ENCODE measurements at regions not wholly inside any gene's neighbourhood (a gene's known extent, or its start where the extent isn't known, plus 50 kb on each side); places are given as distances from the start of the nearest gene placed in this dataset.
"Not testable (repeated sequence)": the region's sequence is repeated elsewhere in the genome, so short reads cannot be mapped to it uniquely, and the experiment has no call there.

DNA sequence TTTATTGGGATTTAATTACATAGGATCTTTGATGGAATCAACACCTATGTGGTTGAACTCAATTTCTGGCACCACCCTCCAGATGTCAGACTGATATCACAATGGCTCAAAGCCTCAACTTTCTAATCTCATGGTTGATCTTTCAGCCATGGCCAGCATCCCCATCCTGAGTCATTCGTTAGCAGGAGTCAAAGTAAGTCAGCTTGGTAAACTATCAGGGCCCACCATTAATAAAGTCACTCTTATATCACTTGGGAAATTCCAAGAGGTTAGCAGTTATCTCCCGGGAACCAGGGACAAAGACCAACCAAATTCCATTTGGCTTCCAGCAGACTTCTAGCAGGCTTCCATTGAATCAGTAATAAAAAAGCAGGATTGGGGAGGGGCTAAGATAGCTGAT lies 50.7 kb upstream of the TNFSF4 start:
- no peak for DNase-seq

DNA sequence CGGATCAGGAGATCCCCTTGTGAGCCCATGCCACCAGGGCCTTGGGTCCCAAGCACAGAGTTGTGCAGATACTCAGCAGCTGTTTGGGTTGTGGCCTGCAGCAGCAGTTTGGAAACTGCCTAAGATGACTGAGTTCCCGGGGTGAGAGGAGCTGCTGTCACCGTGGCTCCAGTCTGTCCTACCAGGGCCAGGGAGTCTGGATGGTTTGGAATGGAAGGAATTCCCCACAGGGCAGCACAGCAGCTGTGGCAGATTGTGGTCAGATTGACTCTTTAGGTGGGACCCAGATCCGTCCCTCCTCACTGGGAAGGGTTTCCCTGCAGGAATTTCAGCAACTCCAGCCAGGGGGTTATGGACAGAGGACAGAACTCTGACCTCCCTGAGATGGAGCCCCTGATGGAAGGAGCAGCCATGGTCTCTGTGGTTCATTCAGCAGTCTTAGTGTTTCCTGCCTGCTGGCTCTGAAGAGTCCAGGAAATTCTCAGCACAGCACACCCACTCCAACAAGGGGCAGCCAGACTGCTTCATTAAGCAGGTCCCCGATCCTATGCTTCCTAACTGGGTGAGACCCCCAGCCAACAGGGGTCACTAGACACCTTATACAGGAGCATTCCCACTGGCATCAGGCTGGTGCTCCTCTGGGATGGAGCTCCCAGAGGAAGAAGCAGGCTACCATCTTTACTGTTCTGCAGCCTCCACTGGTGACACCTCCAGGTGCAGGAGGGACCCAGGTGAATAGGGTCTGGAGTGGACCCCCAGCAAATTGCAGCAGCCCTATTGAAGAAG lies 51.5 kb upstream of the TNFSF4 start:
- no peak for DNase-seq

DNA sequence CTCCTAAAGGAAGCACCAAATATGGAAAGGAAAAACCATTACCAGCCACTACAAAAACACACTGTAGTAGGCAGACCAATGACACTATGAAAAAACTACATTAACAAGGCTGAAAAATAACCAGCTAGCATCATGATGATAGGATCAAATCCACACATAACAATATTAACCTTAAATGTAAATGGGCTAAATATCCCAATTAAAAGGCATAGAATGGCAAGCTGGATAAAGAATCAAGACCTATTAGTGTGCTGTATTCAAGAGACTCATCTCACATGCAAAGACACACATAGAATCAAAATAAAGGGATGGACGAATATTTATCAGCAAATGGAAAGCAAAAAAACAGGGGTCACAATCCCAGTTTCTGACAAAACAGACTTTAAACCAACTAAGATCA lies 53.2 kb upstream of the TNFSF4 start:
- DNase-seq, result not testable (repeated sequence)

DNA sequence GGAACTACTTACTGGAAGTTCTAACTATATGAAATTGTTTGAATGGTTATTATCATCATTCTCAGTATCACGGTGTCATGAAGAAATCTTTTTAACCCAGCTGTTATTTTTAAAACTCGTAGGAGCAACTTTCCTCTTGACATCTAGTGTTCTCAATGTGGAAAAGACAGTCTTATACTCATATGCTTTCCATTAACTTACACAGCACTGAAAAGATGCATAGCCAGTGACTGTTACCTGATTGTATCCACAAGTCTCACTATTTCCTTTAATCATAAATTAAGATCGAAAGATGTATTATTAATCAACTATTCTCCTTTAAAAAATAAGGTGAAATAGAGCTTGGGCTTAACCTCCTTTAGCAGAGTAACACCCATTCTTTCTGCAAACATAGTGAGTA lies 59.7 kb upstream of the TNFSF4 start:
- DNase-seq, result no peak

DNA sequence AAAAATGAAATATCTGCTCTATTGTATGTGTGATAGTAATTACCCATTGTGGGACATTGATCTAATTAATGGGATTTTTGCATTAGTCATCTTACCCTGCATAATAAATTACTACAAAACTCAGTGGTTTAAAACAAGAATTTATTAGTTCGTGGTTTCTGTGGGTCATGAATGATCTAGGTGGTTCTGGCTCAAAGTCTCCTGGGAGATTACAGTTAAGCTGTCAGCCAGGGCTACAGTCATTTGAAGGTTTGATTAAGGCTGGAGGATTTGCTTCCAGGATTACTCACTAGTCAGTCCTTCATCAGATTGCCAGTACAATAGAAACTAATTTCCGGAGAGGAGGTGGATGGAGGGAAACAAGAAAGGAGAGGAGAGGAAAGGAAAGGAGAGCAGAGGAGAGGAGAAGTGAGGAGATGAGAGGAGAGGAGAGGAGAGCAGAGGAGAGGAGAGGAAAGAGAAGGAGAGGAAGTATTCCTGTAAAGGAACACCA lies 60.4 kb upstream of the TNFSF4 start:
- no peak for DNase-seq

DNA sequence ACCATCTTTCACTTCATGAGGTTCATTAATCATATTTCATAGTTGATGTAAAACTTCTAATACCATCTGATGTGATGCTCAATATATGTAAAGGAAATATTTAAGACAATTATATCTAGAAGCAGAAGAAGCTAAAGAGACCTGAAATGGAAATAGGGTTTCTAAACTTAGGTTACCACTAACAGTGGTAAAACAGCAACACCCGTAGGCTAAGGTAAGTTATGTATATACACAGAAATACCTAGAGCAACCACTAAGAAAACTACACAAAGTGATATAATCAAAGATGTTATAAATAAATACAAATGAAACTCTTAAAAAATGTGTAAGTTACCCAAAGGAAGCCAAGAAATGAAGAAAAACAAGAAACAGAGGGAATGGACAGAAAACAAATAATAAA lies 61.1 kb upstream of the TNFSF4 start:
- no peak for DNase-seq

DNA sequence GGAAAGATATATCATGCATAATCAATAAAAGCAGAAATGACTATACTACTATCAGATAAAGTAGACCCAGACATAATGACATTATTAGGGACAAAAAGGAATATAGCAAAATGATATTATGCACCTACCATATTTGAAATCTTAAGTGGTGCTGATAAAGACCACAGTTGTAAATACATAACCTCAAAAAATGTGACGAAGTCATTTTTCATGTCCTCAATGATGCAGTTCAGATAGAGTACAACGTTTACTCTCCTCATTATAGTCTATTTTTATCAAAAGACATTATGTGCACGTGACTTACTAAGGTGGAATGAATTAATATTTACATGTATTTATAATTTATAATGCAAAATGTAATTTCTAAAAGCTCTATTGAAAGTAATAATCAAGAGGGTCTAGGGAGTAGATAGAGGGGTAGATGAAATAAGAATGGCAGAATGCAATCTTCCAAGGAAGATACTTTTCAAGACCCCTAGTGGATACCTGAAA lies 61.7 kb upstream of the TNFSF4 start:
- no peak for DNase-seq

DNA sequence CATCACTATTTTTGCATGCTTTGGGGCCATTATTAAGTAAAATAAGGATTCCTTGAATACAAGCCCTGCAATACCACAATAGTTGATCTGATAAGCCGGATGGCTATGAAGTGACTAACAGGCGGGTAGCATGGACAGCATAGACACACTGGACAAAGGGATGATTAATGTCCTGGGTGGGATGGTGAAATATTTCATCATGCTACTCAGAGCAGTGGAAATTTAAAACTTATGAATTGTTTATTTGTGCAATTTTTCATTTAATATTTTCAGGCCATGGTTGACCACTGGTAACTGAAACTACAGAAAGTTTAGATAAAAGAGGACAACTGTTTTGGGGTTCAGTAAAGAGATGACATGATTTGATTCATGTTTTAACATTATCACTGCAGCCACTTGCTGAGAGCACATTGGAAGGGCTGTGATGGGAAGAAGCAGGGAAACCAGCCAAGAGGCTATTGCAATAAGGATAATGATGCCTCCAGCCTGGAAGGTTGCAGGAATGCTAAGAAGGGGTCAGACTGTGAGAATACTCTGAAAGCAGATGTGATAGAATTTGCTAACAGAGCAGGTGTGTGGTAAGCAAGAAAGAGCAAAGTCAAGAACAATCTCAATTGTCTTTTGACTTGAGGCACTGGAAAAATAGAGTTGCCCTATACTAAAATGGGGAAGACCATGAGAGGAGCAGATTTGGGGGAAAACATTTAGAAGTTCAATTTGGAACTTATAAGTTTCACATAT lies 62.5 kb upstream of the TNFSF4 start:
- no peak for DNase-seq

DNA sequence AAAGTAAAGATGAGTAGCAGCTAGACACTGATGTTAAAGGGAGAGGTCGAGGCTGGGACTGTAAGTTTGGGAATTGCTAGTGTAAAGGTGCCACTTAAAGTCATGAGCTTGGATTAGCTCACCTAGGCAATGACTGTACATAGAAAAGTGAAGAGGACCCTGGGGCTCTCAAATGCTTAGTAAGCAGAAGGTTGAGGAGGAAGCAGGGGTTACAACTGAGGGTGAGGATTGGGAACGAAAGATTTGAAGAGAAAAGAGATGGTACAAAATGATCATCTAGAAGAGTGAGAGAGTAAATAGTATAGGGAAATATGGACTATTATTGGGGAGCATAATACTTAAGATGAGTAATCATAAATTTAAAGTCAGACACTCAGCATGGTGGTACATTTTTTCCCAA lies 63.1 kb upstream of the TNFSF4 start:
- DNase-seq, result no peak

DNA sequence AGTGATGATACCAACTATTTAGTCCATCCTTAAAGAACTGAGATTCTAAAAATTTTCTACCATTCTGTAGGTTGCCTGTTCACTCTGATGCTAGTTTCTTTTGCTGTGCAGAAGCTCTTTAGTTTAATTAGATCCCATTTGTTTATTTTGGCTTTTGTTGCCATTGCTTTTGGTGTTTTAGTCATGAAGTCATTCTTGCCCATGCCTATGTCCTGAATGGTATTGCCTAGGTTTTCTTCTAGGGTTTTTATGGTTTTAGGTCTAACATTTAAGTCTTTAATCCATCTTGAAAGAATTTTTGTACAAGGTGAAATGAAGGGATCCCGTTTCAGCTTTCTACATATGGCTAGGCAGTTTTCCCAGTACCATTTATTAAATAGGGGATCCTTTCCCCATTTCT lies 63.9 kb upstream of the TNFSF4 start:
- not testable (repeated sequence) for DNase-seq

DNA sequence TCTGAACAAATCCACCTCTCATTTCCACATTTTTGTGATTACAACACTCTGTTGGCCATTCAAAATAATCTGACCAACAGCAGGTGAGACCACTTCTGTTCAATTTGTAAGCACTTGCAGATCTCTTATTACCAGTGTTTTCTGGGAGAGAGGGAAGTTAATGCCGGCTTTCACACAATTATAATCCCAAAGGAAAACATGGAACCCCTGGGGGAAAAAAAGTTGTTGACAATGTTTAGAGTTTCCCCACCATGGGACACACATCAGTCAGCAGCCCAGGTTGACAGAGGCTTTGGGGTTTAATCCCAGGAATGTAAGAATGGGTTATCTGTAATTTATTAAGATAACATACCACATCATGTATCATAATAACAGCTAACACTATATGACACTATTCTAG lies 68.4 kb upstream of the TNFSF4 start:
- no peak for DNase-seq

DNA sequence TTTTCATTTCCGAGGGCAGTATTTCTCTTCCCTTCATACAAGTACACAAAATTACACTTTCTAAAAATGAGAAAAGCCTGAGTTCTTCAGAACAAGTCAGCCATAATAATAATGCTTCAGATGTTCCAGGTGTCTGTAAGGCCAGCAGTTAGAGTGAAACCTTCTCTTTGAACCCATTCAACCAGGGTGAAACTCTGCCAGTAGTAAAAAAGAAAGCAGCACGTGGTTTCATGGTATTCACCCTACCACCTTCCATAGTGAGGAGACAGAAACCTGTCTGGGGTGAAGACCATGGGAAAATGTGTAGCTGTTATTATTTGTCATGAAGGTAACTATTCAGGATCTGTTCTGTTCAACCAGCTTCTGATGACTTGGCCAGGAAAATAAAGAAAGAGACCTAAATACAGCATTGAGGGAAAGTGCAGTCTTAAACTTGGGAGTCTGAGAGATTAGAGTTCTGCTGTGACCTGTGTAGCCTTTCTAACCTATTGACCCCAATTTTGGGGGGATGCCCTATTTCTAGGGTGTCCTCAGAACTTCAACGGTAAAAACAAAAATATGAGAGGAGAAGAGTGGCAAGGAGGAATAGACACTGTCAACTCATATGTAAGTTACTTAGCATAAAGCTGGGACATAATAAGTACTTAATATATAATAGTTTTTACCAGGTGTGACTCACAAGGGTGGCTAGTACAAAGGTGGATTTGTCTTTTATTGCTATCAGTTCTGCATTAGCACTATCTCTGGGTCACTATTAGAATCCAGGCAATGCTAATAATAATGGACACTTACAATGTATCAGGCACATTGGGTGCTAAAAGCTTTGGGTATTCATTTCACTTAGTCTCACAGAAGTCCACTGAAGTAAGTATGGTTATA lies 70.0 kb upstream of the TNFSF4 start:
- DNase-seq, result no peak

DNA sequence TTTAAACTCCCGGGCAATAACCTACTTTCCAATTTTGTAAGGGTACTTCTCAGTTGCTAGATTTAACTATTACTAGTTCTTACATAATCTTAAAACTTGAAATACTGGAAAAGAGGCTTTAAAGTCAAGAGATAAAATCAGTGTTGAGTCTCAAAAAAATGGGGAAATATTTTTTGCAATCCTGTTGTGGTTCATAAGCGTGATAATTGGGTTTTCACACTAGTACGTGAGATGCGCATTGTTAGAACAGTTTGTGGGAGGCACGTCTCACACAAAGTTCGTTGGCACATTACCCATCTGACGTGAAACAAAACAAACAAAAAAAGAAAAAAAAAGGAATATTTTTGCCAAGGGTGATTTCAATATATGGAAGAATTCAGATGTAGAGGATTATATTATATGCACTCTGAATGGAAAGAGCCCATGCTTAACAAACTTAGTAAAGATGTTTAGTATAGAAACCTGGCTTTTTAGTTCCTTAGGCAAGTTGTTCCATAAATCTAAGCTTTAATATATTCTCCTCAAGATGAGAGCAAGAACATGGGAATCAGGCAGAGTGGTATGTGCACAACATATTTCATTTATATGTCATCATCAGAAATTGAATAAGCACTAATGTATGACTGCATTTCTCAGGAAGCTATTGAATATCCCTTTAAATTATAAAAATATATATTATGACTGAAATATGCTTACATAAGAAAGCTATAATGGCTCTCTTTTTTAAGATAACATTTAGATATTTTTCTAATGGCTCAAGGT lies 73.9 kb upstream of the TNFSF4 start:
- DNase-seq, result no peak

DNA sequence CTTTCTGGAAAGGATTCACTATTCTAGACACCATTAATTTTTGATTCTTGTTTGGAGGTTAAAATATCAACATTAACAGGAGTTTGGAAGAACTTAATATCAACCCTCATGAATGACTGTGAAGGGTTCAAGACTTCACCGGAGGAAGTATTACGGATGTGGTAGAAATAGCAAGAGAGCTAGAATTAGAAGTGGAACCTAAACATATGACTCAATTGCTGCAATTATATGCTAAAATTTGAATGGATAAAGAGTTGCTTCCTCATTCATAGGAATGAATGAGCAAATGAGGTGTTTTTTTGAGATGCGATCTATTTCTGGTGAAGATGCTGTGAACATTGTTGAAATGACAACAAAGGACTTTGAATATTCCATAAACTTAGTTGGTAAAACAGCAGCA lies 77.9 kb upstream of the TNFSF4 start:
- DNase-seq, result no peak

DNA sequence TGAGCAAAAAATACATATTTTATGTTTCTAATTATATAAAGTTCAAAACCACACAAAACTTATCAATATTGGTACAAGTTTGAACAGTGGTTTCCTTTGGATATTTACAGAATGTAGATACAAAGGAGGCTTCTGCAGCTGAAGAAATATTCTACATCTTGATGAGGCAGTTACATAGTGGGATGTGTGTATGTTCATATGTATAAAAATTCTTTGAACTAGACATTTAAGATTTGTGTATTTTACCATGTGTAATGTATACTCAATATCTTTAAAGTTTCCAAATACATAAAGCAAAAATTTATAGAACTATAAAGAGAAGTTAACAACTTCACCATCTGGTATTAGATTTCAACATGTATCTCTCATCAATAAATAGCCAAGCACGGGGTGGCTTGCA lies 80.7 kb upstream of the TNFSF4 start:
- DNase-seq, result no peak

DNA sequence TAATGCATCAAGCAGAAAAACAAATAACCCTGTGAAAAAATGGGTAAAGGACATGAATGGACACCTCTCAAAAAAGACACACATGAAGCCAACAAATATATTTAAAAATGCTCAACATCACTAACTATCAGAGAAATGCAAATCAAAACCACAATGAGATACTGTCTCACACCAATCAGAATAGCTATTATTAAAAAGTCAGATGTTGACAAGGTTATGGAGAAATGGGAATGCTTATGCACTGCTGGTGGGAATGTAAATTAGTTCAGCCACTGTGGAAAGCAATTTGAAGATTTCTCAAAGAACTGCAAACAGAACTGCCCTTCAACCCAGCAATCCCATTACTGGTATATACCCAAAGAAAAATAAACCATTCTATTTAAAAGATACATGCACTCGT lies 86.6 kb upstream of the TNFSF4 start:
- no peak for DNase-seq

DNA sequence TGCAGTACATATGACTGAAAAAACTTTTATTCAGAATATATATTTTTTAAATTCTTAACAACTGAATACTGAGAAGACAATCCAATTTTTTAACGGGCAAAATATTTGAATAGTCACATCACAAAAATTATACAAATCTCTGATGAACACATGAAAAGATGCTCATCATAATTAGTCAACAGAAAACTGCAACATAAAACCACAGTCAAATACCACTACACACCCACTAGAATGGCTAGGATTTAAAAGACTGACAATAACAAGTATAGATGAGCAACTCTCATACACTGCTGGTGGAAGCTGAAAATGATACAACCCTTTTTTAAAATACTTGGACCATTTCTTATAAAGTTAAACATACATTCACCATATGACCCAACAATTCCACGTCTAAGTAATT lies 87.7 kb upstream of the TNFSF4 start:
- DNase-seq, result no peak

DNA sequence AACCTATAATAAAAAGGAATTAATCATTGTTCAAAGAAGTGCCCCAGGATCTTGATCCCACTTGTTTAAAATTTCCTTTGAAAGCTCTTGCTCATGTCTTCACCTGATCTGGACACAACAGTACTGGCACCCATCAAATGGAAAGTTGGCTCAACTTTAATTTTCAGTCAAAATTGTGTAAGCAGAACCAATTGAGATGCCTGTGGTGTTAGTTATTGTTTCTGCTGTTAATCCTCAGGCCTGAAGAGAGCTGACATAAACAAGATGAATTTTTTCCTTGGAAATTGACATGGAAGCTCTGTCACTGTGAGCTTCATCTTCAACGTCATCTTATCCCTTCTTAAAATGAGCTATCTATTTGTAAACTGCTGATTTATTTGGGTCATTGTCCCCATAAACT lies 88.3 kb upstream of the TNFSF4 start:
- no peak for DNase-seq

DNA sequence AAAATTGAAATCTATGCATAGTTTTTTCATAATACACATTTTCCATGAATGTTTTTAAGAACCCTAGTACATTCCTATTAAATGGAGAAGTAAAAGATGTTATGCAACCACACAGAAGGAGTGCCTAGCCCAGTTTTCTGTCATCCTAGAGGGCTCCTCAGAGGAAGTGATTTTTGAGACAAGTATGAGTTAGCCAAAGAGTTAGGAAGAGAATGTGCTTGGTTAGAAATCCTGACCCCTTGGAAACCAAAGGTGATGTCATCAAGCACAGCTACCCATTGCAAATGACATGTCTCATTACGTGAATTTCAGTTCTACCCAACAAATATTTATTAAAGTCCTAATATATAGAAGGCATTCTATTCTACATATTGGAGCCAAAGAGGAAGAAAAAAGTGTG lies 88.9 kb upstream of the TNFSF4 start:
- no peak for DNase-seq

DNA sequence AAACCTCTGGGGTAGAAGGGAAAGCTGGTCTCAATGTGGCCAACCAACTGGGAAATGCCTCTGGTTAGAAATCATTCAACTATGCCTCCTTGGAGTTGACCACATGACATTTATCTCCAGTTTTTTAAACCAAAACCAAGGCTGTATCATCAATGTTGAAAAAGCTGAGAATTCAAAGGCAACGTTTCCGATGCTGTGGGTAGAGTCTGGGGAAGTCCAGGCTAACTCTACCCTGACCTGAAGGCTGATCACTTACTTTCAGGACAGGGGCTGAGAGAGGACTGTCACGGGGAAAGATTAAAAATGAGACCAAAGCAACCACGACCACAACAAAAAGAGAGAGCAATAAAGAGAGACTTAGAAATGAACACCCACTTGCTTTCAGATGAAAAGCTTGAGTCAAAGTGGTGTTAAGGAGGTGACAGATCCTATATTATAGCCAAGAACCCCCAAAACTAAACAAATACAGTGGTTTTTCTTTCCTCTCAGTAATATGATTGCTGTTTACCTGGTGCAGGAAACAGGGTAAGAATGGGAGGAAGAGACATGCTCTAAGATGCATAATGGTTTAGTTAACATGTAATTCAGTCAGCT lies 90.8 kb upstream of the TNFSF4 start:
- DNase-seq, result no peak
